MCF 10A (cell line): ENCODE measurements at regions not wholly inside any gene's neighbourhood (a gene's known extent, or its start where the extent isn't known, plus 50 kb on each side); places are given as distances from the start of the nearest gene placed in this dataset.

ENCODE experiments used
- BruUV-seq: library from RNA; stranded (reverse); fragments of 400-500 nt; replicated peaks from 2 replicates; lab custom pipeline; 2021; lab: Mats Ljungman, UMichigan
- CTCF ChIA-PET: fragments of 300-600 bp; sonication (Branson Sonifier 250); formaldehyde crosslinking; extraction: SDS; loops from one replicate; lab custom pipeline; 2021; ENCODE audit warnings: antibody characterized with exemption, inconsistent platforms; lab: Yijun Ruan, JAX
- POLR2A ChIA-PET: fragments of 300-600, 350-650 bp; sonication (Branson Sonifier 250); formaldehyde crosslinking; extraction: SDS; loops from one replicate; lab custom pipeline; 2020; ENCODE audit warnings: antibody characterized with exemption, inconsistent platforms; lab: Yijun Ruan, JAX
- DNase-seq: peaks from one replicate; pipeline ENCODE4 v3.0.0-alpha.2; 2018; ENCODE audit not compliant: unreplicated experiment
- H3K27ac Mint-ChIP-seq: one replicate; pipeline ENCODE4 v1.8.0; 2022; ENCODE audit warnings: mild to moderate bottlenecking, low read depth, mixed read lengths; ENCODE audit not compliant: unreplicated experiment
- H3K27me3 Mint-ChIP-seq: one replicate; pipeline ENCODE4 v1.8.0; 2022; ENCODE audit warnings: mixed read lengths; ENCODE audit not compliant: insufficient read depth, unreplicated experiment
- H3K36me3 Mint-ChIP-seq: one replicate; pipeline ENCODE4 v1.8.0; 2022; ENCODE audit warnings: mild to moderate bottlenecking, moderate library complexity, mixed read lengths; ENCODE audit not compliant: insufficient read depth, unreplicated experiment
- H3K4me1 Mint-ChIP-seq: one replicate; pipeline ENCODE4 v1.8.0; 2022; ENCODE audit warnings: mixed read lengths; ENCODE audit not compliant: insufficient read depth, unreplicated experiment
- H3K4me3 Mint-ChIP-seq: one replicate; pipeline ENCODE4 v1.8.0; 2022; ENCODE audit warnings: mild to moderate bottlenecking, moderate library complexity, mixed read lengths; ENCODE audit not compliant: unreplicated experiment
- H3K9me3 Mint-ChIP-seq: one replicate; pipeline ENCODE4 v1.8.0; 2022; ENCODE audit warnings: mixed read lengths; ENCODE audit not compliant: unreplicated experiment
- CTCF ChIP-seq: fragments of 200-600 bp; IDR thresholded peaks from one replicate; pipeline ENCODE4 v1.8.0; 2022; ENCODE audit warnings: antibody characterized with exemption, mild to moderate bottlenecking; ENCODE audit not compliant: unreplicated experiment
- intact Hi-C: fragments of 100-400 bp; cut with micrococcal nuclease; formaldehyde crosslinking; loops from 2 replicates; pipeline ENCODE4 v1.14.1; 2022

GRCh38 chr6:56335726-56336125, 88.3 kb upstream of the COL21A1 start:
- peak overlapping the region; percentile 89 for H3K27ac Mint-ChIP-seq
- H3K4me3 Mint-ChIP-seq, result no peak overlapping the region
- H3K4me1 Mint-ChIP-seq, result peaks cover 13% of the 10 kb centered on the region
- no peaks in the 10 kb centered on the region for H3K36me3 Mint-ChIP-seq
- no TSS peak for BruUV-seq
- ChIA-PET CTCF (interaction anchor here (0.6 to 1.7 kb wide), 4 partner anchors 21 to 959 kb away, joined by 3 to 12 read pairs (median 4); no protein-coding TSS in a partner anchor), POLR2A (interaction anchor here (0.6 to 1.5 kb wide), 3 partner anchors 17 to 35 kb away, joined by 3 to 6 read pairs (median 3); no protein-coding TSS in a partner anchor)
- no peaks in the 10 kb centered on the region for H3K27me3 Mint-ChIP-seq
- intact Hi-C loops, result no loop called here
- no peaks in the 10 kb centered on the region for H3K9me3 Mint-ChIP-seq
- TF ChIP-seq CTCF, result no peak
- peak; percentile 88 for DNase-seq

- TF ChIP-seq CTCF, result no peak
- peak; percentile 73 for DNase-seq
- H3K27ac Mint-ChIP-seq, result peak overlapping the region; percentile 89
- POLR2A ChIA-PET, result interaction anchor here (0.6 to 1.5 kb wide), 3 partner anchors 16 to 36 kb away, joined by 3 to 6 read pairs (median 3); no protein-coding TSS in a partner anchor
- H3K4me1 Mint-ChIP-seq, result peaks cover 13% of the 10 kb centered on the region
- H3K4me3 Mint-ChIP-seq, result no peak overlapping the region
- CTCF ChIA-PET, result interaction anchor here (0.6 to 1.7 kb wide), 4 partner anchors 13 to 24 kb away, joined by 3 to 12 read pairs (median 4); no protein-coding TSS in a partner anchor
- BruUV-seq, result no TSS peak
- no peaks in the 10 kb centered on the region for H3K9me3 Mint-ChIP-seq
- intact Hi-C loops, result no loop called here
- no peaks in the 10 kb centered on the region for H3K27me3 Mint-ChIP-seq
- no peaks in the 10 kb centered on the region for H3K36me3 Mint-ChIP-seq
Measured at GRCh38 chr6:56334937-56335336, 87.6 kb upstream of the COL21A1 start.

GRCh38 chr6:56329271-56330050, 82.1 kb upstream of the COL21A1 start:
- BruUV-seq, result no TSS peak
- H3K36me3 Mint-ChIP-seq, result no peaks in the 10 kb centered on the region
- ChIA-PET CTCF (interaction anchor here (0.6 to 0.7 kb wide), 2 partner anchors 294 to 1745 kb away, joined by 3 to 5 read pairs; no protein-coding TSS in a partner anchor), POLR2A (no interaction called here)
- peaks cover under 1% of the 10 kb centered on the region for H3K4me1 Mint-ChIP-seq
- no peak for TF ChIP-seq CTCF
- H3K9me3 Mint-ChIP-seq, result no peaks in the 10 kb centered on the region
- H3K4me3 Mint-ChIP-seq, result no peak overlapping the region
- DNase-seq, result no peak
- intact Hi-C loops, result no loop called here
- H3K27me3 Mint-ChIP-seq, result no peaks in the 10 kb centered on the region
- H3K27ac Mint-ChIP-seq, result no peak overlapping the region

- Mint-ChIP-seq H3K36me3 (no peaks in the 10 kb centered on the region), H3K27me3 (no peaks in the 10 kb centered on the region), H3K9me3 (no peaks in the 10 kb centered on the region), H3K27ac (no peak overlapping the region), H3K4me1 (no peaks in the 10 kb centered on the region), H3K4me3 (no peak overlapping the region)
- TF ChIP-seq CTCF, result no peak
- intact Hi-C loops, result no loop called here
- no peak for DNase-seq
- no TSS peak for BruUV-seq
- CTCF ChIA-PET, result interaction anchor here (0.6 to 1.1 kb wide), 3 partner anchors 9 to 1745 kb away, joined by 3 read pairs; no protein-coding TSS in a partner anchor
- POLR2A ChIA-PET, result no interaction called here
Measured at GRCh38 chr6:56328728-56329090, 81.3 kb upstream of the COL21A1 start.
